RWPE2 (cell line): ENCODE measurements at regions not wholly inside any gene's neighbourhood (a gene's known extent, or its start where the extent isn't known, plus 50 kb on each side); places are given as distances from the start of the nearest gene placed in this dataset.

ENCODE experiments used
- ATAC-seq: fragments of 200-7000 bp; cut with Tn5 transposase; 3 replicates; pipeline ENCODE4 v1.9.1; 2021; ENCODE audit warnings: low read depth
- DNase-seq: peaks from one replicate; pipeline ENCODE4 v3.0.0-alpha.2; 2020; ENCODE audit warnings: low spot score
- H3K27ac ChIP-seq: fragments of 450-650 bp; 2 replicates; pipeline ENCODE4 v1.5.1; 2017; ENCODE audit warnings: mild to moderate bottlenecking; ENCODE audit not compliant: poor library complexity, severe bottlenecking
- H3K27me3 ChIP-seq: fragments of 250-450 bp; sonication (Bioruptor Pico); 2 replicates; pipeline ENCODE4 v1.5.1; 2021; ENCODE audit warnings: mild to moderate bottlenecking, moderate library complexity; ENCODE audit not compliant: insufficient read depth, poor library complexity, severe bottlenecking
- H3K36me3 ChIP-seq: fragments of 250-450 bp; sonication (Bioruptor Pico); 2 replicates; pipeline ENCODE4 v1.5.1; 2020; ENCODE audit warnings: low read depth, mild to moderate bottlenecking, moderate library complexity
- H3K4me1 ChIP-seq: fragments of 250-450 bp; sonication (Bioruptor Pico); 2 replicates; pipeline ENCODE4 v1.5.1; 2021; ENCODE audit warnings: mild to moderate bottlenecking, moderate library complexity; ENCODE audit not compliant: insufficient read depth, poor library complexity, severe bottlenecking
- H3K4me3 ChIP-seq: fragments of 250-450 bp; sonication (Bioruptor Pico); 2 replicates; pipeline ENCODE4 v1.5.1; 2021; ENCODE audit warnings: mild to moderate bottlenecking, moderate library complexity; ENCODE audit not compliant: severe bottlenecking
- H3K9me3 ChIP-seq: fragments of 250-450 bp; sonication (Bioruptor Pico); 2 replicates; pipeline ENCODE4 v1.5.1; 2021; ENCODE audit warnings: mild to moderate bottlenecking, moderate library complexity; ENCODE audit not compliant: severe bottlenecking
- TF ChIP-seq, protein P1 (sequence below): fragments of 450-650 bp; IDR thresholded peaks from one replicate; pipeline ENCODE4 v1.5.1; 2017; ENCODE audit warnings: mild to moderate bottlenecking, moderate library complexity; ENCODE audit not compliant: poor library complexity, severe bottlenecking

DNA sequence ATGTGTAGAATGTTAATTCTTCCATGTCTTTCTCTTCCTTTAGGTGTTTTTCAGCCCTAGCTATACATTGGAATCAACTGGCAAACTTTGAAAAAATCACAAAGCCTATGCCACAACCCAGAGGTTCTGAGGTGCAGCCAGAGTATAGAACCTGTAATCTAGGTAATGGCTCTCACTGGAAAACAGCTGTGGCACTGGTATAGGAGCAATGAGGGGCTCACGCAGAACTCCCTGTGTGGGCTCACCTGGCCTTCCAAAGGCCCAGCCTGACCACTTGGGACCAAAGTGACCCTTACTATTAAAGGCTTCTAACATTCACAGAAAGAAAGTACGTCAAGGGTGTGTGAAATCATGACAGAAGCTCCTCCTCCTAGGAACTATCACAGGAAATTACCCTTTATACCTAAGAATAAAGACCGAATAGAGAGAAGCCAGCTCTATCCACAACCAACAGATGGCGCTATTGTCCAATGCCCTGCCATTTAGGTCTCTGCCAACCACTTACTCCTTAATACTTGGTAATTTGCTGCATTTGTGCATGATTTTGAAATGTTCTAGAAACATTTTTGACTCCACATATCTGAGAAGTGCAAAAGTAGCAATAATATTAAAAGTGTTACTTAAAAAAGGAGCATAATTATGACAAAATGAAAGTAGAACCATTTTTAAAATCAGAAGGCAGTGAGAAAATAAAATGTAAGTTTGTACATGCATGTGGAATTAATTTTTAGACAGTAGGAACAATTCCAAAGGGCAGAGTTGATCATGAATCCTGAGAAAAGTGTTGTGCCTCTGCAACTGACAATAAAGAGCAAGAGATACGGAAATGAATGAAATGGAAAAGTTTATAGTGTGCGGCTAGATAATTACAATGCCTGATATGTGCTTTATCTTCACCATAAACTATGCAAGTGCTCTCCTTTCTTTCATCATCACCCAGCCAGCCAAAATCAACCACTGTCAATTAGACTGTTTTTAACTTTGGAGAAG, 93.1 kb upstream of the HAO2 start:
- Histone ChIP-seq H3K4me1 (peaks cover 14% of the 10 kb centered on the region), H3K27me3 (no peaks in the 10 kb centered on the region), H3K27ac (no peak overlapping the region), H3K9me3 (no peaks in the 10 kb centered on the region), H3K36me3 (no peaks in the 10 kb centered on the region), H3K4me3 (no peak overlapping the region)
- ATAC-seq (peak; percentile 42; the same call in 1 of the 3 replicates), DNase-seq (no peak)
- TF ChIP-seq, protein P1, sequence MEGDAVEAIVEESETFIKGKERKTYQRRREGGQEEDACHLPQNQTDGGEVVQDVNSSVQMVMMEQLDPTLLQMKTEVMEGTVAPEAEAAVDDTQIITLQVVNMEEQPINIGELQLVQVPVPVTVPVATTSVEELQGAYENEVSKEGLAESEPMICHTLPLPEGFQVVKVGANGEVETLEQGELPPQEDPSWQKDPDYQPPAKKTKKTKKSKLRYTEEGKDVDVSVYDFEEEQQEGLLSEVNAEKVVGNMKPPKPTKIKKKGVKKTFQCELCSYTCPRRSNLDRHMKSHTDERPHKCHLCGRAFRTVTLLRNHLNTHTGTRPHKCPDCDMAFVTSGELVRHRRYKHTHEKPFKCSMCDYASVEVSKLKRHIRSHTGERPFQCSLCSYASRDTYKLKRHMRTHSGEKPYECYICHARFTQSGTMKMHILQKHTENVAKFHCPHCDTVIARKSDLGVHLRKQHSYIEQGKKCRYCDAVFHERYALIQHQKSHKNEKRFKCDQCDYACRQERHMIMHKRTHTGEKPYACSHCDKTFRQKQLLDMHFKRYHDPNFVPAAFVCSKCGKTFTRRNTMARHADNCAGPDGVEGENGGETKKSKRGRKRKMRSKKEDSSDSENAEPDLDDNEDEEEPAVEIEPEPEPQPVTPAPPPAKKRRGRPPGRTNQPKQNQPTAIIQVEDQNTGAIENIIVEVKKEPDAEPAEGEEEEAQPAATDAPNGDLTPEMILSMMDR: peak; percentile 96

DNA sequence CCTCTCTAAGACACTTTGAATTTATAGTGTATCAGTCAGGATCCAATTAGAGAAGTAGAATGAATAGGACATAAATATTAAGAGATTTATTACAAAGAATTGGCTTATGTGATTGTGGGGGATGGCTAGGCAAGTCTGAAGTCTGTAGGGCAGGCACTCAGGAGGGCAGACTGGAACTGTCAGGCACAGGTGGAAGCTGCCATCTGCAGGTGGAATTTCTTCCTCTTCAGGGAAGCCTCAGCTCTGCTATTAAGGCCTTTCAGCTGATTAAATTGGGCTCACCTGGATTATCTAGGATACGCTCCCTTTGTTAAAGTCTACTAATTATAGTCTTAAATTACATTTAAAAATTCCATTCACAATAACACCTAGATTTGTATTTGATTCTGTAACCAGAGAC, 92.0 kb upstream of the HAO2 start:
- TF ChIP-seq, protein P1: peak; percentile 32
- no peak overlapping the region for H3K4me3 ChIP-seq
- no peak for ATAC-seq
- no peaks in the 10 kb centered on the region for H3K9me3 ChIP-seq
- H3K4me1 ChIP-seq: peaks cover 14% of the 10 kb centered on the region
- no peaks in the 10 kb centered on the region for H3K36me3 ChIP-seq
- no peak for DNase-seq
- no peaks in the 10 kb centered on the region for H3K27me3 ChIP-seq
- H3K27ac ChIP-seq: no peak overlapping the region

DNA sequence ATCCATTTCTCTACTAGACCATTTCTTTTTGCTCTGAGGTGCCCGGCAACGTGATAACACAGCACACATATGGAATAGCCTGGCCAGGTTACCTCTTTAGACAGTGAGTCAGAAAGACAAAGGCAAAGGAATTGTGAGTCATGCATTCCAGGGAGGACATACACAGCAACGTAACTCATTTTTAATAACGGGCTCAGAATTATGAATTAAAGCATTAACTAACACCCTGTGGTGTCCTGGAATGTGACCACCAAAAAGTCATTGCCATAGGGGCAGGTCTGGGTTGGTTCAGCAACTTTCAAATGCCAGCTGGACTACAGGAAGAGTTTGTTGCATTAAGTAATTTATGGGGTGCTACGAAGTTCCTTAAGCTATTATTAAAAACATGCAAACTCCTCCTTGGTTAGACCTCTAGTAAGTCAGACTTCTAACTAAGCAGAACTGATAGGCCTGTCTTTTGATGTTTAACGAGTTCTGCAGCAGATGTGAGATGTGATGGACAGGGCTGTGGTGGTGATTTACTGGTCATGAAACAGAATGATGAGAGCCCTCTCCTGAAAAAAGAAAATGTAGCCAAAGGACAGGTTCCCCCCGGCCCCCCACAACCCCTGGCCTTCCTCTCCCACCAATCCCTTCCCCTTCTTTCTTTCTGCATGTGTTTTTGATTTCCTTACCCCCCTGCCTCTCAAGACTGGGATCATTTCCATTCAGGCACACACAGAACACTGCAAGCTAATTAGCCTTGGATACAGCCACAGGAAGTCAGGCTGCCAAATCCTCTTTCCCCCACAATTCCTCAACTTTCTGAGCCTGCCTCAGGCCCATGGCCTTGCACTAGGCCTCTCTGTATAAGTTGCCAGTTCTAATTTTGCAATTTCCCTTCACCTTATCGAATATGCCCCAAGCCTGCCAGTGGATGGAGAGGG, 88.9 kb upstream of the HAO2 start:
- Histone ChIP-seq H3K27ac (peak overlapping the region; percentile 86), H3K4me1 (peaks cover 14% of the 10 kb centered on the region), H3K36me3 (no peaks in the 10 kb centered on the region), H3K9me3 (no peaks in the 10 kb centered on the region), H3K4me3 (no peak overlapping the region), H3K27me3 (no peaks in the 10 kb centered on the region)
- TF ChIP-seq, protein P1: no peak
- DNase-seq (no peak), ATAC-seq (peak; percentile 98)

DNA sequence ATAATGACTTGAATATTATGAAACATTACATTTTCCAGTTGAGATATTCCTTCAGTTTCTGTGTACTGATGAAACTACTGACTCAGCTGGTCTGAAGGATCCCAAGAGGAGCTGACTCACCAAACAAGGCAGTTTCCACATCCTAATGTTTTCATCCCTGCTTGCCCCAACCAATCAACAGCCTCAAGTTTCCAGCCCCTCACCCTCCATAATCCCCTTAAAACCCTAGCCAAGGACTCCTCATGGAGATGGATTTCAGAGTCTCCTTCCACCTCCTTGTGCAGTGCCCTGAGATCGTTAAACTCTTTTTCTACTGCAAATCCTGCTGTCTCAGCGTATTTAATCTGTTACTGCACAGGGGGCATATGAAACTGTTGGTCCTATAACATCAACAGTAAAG, 83.1 kb upstream of the HAO2 start:
- Histone ChIP-seq H3K27ac (no peak overlapping the region), H3K4me1 (peaks cover 10% of the 10 kb centered on the region), H3K27me3 (no peaks in the 10 kb centered on the region), H3K4me3 (no peak overlapping the region), H3K36me3 (no peaks in the 10 kb centered on the region), H3K9me3 (no peaks in the 10 kb centered on the region)
- ATAC-seq (peak; percentile 88), DNase-seq (no peak)
- TF ChIP-seq, protein P1: no peak
